NCI-H748 treated with DMSO at 0.1 percent for 48 hours (cell line): ENCODE measurements at regions not wholly inside any gene's neighbourhood (a gene's known extent, or its start where the extent isn't known, plus 50 kb on each side); places are given as distances from the start of the nearest gene placed in this dataset.

Experiments used
- DNase-seq: peaks from one replicate; lab custom pipeline; 2025; lab: John Stamatoyannopoulos, UW

DNA sequence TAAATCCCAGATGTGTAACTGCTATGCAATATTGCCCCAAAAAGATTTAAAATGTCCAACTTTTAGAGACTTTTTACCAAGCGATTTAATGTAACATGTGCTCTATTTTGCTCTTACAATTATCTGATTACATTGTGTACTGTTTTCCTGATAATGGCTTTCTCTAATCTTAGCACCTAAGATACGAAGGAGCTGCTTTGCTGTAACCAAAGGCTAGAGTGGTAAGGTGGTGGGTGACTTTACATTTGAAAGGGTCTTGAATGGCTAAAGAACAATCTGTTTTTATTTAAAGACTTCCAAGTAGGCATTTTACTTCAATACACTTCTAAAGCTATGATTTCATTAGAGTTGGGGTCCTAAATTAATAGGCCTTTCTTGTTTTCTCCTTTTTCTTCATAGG, 1201.6 kb upstream of the MAP3K7 start:
- no peak for DNase-seq

DNA sequence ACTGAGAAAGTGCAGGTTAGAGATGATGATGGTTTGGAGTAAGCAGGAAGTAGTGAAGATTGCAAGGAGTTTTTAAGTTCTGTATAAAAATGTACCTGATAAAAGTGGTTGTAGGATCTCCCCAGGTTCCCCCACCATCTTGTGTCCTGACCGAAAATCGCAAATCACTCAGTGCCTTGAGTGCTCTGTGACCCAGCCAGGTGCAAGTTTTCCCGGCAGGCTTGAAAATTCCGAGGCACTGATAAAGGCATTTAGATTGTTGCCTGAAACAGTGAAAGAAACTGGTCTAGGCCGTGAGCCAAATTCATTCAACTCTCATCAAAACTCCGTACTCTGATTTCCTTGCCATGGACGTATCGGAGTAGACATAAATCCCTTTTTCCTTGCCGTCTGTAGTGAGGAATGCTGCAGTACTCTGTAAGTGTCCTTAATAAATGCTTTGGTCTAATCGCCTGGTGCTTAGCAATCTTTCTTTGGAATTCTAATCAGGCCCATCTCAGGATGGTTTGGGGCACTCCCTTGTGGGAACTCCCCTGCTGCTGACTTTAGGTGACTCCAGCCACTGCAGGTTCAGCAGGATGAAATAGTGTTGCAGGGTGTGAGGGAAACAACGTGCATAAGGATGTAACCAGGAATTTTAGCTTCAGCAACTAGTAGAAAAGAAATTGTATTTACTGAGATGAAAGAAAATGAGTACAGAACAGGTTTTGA, 1199.8 kb upstream of the MAP3K7 start:
- no peak for DNase-seq

GRCh38 chr6:91782802-91783201, 1195.9 kb upstream of the MAP3K7 start:
- DNase-seq: no peak

DNA sequence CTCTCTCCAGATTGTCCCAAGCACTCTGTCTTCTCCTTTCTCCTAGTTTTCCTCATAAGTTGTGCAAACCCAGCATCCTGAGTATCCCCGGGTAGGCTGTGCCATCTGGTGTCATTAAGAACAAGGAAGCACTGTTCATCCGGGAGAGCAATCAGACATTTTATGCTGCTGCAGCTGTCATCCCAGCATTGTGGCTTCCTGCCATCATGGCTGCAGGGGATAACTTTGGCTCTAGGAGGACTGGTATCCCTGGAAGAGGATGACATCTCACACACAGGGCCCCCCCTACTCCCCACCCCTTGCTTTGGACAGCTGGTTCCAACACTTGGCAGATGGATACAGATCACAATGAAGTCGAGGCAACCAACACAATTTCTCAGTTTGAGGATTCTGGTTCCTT, 1195.1 kb upstream of the MAP3K7 start:
- DNase-seq: no peak

GRCh38 chr6:91780270-91780669, 1193.4 kb upstream of the MAP3K7 start:
- no peak for DNase-seq

DNA sequence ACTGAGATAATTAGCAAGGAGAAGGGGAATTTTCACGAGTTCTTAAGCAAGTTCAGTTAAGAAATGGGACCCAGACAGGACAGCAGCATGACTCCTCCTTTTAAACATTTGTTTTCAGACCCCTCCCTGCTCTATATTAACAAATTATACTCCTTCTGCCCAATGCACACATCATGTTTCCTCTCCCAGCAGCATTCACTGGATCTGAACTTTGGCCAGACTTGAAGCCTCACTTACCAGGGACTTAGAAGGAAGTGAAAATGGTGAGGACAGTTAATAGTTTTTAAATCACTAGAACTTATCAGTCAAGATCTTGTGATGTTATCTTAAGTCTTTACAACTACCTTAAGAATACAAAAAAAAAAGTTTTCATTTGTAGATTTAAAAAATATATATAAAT, 1174.7 kb upstream of the MAP3K7 start:
- no peak for DNase-seq

DNA sequence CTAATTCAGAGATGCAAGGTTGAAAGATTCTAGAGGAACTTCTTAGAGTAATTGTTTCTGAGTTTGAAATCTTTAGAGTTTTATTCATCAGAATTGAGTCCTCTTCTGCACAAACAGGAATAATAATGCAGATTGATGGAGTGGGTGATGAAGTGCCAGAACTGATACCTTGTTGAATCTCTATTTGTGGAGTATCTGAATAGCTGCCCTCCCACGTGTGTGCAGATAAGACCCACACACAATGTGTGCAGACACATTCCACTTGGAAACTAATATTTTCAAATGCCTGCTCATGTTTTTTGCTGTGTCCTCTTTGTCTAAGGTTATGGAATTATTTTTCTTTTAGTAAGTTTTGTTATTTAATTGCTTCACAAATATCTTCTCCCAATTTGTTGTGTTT, 1167.8 kb upstream of the MAP3K7 start:
- no peak for DNase-seq

DNA sequence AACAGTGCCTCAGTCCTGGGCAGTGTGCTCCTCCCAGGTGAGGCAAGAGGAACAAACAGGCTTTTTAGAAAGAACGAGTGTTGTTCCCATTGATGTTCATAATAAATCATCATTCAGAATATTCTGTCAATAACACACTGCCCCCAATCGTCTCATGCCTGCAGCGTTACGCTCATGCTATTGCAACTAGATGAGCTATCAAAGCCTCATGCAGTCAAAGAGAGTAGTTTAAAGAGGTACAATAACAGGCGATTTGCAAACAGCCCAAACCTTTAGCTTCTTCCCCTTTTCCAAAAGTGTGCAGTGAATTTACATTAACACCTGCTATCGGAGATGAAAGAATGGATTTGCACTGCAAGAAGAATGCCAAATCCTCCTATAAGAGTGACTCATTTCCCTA, 1164.7 kb upstream of the MAP3K7 start:
- peak; percentile 55 for DNase-seq

DNA sequence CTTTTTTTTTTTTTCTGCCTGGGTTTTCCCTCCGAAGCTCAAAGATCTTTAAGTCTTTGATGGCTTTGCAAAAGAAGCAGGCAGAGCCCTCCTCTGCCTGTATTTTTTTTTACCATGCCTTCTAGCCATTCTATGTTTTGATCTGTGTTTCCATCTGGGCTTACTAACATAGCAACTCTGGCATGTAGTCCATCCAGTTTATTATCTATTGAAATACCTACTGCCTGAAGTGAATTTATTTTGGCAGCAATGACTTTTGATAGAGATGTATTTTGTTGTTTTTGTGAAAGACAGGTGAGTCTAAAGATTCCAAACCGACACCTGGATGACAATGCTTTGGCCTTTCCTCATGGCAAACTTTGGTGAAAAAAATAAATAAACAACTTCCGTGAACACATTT, 1157.7 kb upstream of the MAP3K7 start:
- no peak for DNase-seq

GRCh38 chr6:91743756-91744155, 1156.9 kb upstream of the MAP3K7 start:
- no peak for DNase-seq

DNA sequence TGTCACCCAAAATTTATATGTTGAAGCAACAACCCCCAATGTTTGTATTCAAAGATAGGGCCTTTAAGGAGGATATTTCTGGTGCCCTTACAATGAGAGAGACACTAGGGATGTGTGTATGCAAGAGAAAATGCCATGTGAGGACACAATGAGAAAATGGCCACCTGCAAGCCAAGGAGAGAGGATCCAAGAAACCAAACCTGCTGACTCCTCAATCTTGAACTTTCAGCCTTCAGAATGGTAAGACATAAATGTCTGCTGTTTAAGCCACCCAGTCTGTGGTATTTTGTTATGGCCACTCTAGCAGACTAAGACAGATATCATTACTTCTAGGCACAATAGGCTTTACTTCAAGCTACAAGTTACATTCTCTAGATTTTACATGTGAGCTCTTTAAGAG, 1145.1 kb upstream of the MAP3K7 start:
- no peak for DNase-seq

DNA sequence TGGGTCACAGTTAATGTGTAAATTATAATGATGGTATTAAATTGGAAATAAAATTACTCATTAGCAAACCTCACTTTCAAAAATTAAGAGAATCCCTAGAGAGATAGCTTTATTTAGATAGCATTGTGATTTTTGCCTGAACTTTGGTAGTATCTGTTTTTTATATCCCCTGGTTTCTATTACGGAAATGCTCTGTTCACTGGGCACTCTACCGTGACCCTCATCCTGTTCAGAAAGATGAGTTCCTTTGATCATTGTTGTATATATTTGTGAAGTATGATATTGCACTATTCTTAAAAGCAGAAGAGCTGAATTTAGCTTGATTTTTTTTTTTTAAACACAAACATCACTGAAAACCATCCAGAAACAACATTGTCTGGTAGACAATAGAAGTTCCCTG, 1143.8 kb upstream of the MAP3K7 start:
- no peak for DNase-seq

DNA sequence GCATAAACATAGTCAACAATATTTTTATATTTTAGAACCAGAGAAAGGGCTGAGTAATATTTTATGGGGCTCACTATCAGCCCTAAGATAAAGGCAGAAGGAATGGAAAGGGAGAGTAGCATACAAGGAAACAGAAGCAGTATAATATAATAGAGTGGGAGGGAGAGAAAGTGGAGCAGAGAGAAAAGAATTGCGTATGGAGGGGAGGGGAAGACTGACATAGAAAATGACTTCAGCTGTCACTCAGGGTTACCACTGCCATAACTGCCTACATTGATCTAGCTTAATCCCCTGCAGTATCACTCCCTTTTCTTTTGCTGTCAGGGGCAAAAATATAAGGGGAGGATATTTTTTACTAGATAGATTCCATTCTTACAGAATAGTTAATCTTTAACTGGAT, 1133.5 kb upstream of the MAP3K7 start:
- DNase-seq: no peak

GRCh38 chr6:91719414-91719813, 1132.5 kb upstream of the MAP3K7 start:
- DNase-seq: no peak

DNA sequence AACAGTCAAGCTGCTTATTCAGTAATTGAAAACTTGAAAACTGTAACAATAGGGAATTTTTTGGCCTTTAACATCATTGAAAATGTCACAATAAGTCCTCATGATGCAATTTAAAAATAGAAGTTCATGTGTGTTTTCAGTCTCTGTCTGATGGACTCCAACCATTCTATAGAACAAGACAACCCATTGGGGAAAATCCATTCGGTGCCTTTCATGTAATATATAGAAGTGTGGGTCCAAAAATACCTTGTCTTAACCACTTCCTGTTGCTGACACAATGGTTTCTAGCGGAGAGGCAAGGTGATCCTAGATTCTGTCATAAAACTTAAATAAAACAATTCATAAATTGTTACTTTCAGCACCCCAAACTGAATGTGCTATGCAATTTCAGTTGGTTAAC, 1131.3 kb upstream of the MAP3K7 start:
- DNase-seq: no peak

DNA sequence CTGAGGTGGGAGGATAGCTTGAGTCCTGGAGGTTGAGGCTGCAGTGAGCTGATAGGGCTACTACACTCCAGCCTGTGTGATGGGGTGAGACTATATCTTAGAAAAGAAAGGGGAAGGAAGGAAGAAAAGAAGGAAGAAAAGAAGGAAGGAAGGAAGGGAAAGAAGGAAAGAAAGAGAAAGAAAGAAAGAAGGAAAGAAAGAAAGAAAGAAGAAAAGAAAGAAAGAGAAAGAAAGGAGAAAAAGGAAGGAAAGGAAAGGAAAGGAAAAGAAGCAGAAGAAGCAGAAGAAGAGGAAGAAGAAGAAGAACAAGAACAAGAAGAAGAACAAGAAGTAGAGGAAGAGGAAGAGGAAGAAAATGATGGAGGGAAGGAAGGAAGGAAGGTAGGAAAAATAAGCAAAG, 1130.2 kb upstream of the MAP3K7 start:
- no peak for DNase-seq

GRCh38 chr6:91716361-91716760, 1129.5 kb upstream of the MAP3K7 start:
- DNase-seq: no peak

DNA sequence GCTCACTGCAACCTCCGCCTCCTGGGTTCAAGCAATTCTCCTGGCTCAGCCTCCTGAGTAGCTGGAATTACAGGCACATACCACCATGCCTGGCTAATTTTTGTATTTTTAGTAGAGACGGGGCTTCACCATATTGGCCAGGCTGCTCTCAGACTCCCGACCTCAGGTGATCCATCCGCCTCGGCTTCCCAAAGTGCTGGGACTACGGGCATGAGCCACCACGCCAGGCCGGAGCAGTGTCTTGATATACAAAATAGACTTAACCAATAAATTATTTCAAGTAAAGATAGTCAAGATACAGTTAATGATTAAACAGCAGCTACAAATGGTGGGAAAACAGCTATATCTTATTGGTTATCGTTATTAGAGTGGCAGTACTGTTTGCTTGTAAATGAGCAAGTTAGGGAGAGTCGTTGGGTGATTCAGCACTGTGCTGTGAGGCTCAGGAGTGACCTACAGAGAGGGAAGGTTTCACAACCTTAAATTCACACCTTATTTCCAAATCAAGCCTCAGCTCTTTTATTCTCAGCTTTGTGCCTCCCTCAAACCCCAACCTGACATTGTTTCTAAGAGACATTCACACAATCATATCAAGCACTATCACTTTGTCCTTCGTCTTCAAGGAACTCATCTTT, 1128.4 kb upstream of the MAP3K7 start:
- DNase-seq: no peak

DNA sequence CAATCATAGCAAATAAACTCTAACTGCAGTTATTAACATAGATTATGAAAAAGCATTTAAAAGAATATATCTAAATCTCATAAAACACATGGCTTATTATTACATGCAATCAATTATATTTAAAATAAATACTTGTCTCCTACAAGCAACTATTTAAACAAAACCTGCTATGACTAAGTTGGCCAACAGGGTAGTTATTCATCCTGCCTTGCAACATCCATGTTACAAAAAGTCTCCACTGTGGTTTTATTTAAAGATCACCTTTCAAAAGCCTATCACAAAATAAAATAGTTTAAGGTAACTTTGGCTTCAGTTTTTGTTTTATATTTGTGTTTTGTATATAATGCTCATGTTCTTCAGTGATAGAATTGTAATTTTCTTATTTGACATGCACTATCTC, 1127.0 kb upstream of the MAP3K7 start:
- DNase-seq: no peak

- DNase-seq: no peak
Measured at GRCh38 chr6:91711518-91711917, 1124.6 kb upstream of the MAP3K7 start.

GRCh38 chr6:91710342-91710741, 1123.5 kb upstream of the MAP3K7 start:
- no peak for DNase-seq

DNA sequence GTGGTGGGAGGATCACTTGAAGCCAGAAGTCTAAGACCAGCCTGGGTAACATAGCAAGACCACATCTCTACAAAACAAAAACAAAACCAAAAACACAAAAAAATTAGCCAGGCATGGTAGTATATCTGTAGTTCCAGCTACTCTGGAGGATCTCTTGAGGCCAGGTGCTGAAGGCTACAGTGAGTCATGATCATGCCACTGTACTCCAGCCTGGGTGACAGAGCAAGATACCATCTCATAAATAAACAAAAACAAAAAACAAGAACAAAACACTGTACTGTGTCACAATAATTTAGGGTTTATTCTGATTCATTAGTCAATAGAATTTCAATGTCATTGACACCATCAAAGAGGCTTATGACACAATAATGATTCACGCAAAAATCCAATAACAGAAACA, 1121.7 kb upstream of the MAP3K7 start:
- DNase-seq: no peak

DNA sequence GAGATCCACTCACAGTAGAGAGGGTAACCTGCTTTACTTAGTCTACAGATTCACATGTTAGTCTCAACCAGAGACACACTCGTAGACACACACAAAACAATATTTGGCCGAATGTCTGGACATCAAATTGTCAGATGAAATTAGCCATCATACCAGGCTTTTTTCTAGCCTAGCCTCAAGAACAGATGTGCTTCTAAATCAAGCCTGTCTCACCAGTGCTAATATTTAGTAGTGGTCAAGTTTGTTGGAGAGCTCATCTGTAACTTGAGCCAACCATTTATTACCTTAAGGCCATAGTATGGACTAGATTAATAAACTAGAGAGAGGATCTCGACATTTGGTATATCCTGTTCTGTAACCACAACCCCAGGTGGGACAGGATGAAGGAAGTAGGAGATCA, 1118.8 kb upstream of the MAP3K7 start:
- DNase-seq: no peak

DNA sequence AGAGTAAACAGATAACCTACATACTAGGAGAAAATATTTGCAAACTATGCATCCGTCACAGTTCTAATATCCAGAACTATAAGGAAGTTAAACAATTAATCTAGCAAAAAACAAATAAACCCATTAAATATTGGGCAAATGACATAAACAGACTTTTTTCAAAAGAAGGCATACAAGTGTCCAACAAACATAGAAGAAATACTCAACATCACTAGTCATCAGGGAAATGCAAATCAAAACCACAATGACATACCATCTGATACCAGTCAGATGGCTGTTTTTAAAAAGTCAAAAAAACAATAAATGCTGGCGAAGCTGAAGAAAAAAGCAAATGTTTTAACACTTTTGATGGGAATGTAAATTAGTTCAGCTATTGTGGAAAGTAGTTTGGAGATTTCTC, 1117.7 kb upstream of the MAP3K7 start:
- no peak for DNase-seq
